ENCODE measurements at regions not wholly inside any gene's neighbourhood (a gene's known extent, or its start where the extent isn't known, plus 50 kb on each side); places are given as distances from the start of the nearest gene placed in this dataset.

DNA sequence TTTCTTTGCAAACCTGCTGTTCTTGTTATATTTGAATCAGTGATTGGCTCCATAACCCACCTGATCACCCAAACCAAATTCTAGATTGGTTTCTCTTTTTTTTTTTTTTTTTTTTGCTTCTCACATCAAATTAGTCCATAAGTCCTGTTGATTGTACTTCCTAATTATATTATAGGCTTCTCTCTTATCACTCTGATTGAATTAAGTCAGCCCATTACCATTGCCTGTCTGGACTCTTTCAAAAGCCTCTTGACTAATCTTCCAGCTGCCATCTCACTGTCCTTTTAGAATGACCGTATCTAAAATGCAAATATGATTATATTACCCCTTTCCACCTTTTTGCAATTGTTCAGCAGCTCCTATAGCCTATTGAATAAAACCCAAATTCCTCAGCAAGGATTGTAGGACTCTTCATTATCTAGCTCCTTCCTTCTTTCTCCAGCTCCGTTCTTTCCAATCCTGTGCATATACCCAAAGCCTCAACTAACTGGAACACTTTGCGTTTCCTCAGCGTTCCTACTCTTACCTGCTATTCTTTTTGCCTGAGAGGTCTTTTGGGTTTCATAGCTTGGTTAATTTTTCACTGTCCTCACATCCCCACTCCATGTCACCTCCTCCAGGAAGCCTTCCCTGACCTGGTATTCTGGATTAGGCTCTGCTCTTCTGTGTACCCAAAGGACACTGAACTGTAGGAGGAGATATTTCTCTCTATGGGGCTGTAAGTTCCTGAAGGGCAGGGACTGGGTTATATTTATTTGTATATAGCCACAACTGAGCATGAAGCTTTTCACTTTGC lies 423.3 kb downstream of the TMEM135 start:
- no peak overlapping the region for H3K4me3 ChIP-seq (ENCODE audit: low read length)
- no peak overlapping the region for H3K4me3 Mint-ChIP-seq
- TF ChIP-seq, protein P1, sequence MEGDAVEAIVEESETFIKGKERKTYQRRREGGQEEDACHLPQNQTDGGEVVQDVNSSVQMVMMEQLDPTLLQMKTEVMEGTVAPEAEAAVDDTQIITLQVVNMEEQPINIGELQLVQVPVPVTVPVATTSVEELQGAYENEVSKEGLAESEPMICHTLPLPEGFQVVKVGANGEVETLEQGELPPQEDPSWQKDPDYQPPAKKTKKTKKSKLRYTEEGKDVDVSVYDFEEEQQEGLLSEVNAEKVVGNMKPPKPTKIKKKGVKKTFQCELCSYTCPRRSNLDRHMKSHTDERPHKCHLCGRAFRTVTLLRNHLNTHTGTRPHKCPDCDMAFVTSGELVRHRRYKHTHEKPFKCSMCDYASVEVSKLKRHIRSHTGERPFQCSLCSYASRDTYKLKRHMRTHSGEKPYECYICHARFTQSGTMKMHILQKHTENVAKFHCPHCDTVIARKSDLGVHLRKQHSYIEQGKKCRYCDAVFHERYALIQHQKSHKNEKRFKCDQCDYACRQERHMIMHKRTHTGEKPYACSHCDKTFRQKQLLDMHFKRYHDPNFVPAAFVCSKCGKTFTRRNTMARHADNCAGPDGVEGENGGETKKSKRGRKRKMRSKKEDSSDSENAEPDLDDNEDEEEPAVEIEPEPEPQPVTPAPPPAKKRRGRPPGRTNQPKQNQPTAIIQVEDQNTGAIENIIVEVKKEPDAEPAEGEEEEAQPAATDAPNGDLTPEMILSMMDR (IDR thresholded peaks at IDR 0.05): no peak
- DNase-seq: no peak
- H3K27me3 ChIP-seq (ENCODE audit: control insufficient read depth, insufficient read depth, low read length): no peaks in the 10 kb centered on the region
- no peaks in the 10 kb centered on the region for H3K36me3 Mint-ChIP-seq
- no peak for ATAC-seq
- no peaks in the 10 kb centered on the region for H3K9me3 ChIP-seq (ENCODE audit: control insufficient read depth, insufficient read depth, low read length)
- intact Hi-C loops (cut with micrococcal nuclease): no loop called here
- H3K36me3 ChIP-seq (ENCODE audit: control insufficient read depth, insufficient read depth, low read length): no peaks in the 10 kb centered on the region
- 93% methylated on average over 4 of the region's 4 CpGs for WGBS (ENCODE audit: insufficient coverage)
- H3K27me3 Mint-ChIP-seq (ENCODE audit: low read depth in 2 of 2): peaks cover 0 to 7% of the 10 kb centered on the region in 2 donors
- H3K27ac Mint-ChIP-seq: no peak overlapping the region
- H3K27ac ChIP-seq (ENCODE audit: low read length): no peak overlapping the region
- no peaks in the 10 kb centered on the region for H3K4me1 Mint-ChIP-seq
- no peaks in the 10 kb centered on the region for H3K4me1 ChIP-seq (ENCODE audit: control insufficient read depth, insufficient read depth, low read length)
- no peaks in the 10 kb centered on the region for H3K9me3 Mint-ChIP-seq

DNA sequence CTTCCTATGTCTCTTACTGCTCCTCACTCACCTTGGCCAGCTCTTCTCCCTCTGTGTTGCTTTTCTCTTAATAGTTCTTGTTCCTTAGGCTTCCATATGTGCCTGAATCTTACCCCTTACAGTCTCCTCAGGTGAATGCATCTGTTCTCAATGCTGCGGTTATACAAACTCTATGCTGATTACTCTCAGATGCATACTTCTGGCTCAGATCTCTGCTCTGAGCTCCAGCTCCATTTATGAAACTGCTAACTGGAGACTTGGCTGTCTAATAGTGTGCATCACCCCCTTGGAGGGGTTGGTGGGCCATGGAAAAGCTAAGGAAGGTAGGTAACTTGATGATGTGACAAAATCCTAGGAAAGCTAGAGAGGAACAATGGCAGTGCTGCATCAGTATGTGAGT lies 422.5 kb downstream of the TMEM135 start:
- no peaks in the 10 kb centered on the region for H3K36me3 Mint-ChIP-seq
- ATAC-seq (no peak), DNase-seq (no peak)
- no peak overlapping the region for H3K4me3 ChIP-seq (ENCODE audit: low read length)
- no peaks in the 10 kb centered on the region for H3K27me3 ChIP-seq (ENCODE audit: control insufficient read depth, insufficient read depth, low read length)
- no peaks in the 10 kb centered on the region for H3K4me1 Mint-ChIP-seq
- H3K9me3 ChIP-seq (ENCODE audit: control insufficient read depth, insufficient read depth, low read length): no peaks in the 10 kb centered on the region
- no peak overlapping the region for H3K4me3 Mint-ChIP-seq
- 90% methylated on average over 1 of the region's 1 CpG for WGBS (ENCODE audit: insufficient coverage)
- no peaks in the 10 kb centered on the region for H3K4me1 ChIP-seq (ENCODE audit: control insufficient read depth, insufficient read depth, low read length)
- H3K36me3 ChIP-seq (ENCODE audit: control insufficient read depth, insufficient read depth, low read length): no peaks in the 10 kb centered on the region
- H3K27me3 Mint-ChIP-seq (ENCODE audit: low read depth in 2 of 2): peaks cover 0 to 2% of the 10 kb centered on the region in 2 donors
- intact Hi-C loops (cut with micrococcal nuclease): no loop called here
- H3K27ac ChIP-seq (ENCODE audit: low read length): no peak overlapping the region
- H3K27ac Mint-ChIP-seq: no peak overlapping the region
- H3K9me3 Mint-ChIP-seq: no peaks in the 10 kb centered on the region
- TF ChIP-seq, protein P1 (IDR thresholded peaks at IDR 0.05): no peak

DNA sequence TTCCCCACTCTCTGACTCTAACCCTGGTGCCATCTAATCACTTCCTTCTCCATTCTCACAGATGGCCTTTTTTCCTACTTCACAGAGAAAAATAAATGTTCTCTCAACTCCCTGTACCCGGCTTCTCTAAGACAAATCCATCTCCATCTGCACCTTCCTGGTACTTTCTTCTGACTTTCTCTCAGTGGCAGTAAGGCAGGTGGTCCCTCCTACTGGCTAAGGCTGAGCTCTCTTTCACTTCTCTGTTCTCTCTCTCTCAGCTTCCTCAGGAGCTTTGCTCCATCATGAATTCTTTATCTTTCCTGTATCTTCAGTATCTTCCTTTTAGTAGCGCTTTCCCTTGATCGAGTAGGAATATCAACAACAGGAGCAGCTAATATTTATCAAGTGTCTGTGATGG lies 421.6 kb downstream of the TMEM135 start:
- TF ChIP-seq, protein P1 (IDR thresholded peaks at IDR 0.05): no peak
- no peak for ATAC-seq

DNA sequence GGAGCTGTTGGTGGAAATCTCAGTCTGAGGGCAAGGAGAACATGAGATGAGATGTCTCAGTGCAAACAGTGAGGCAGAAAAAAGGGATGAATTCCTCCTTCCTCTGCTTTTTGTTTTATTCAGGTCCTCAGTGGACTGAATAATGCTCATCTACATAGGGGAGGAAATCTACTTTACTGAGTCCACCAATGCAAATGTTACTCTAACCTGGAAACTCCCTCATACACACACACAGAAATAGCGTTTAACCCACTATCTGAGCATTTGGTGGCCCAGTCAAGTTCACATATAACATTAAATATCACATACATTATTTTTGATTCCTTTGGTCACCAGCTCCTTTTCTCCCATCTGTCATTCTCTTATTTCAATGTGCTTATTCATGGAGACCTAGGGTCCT lies 418.8 kb downstream of the TMEM135 start:
- H3K4me1 ChIP-seq (ENCODE audit: control insufficient read depth, insufficient read depth, low read length): no peaks in the 10 kb centered on the region
- no peaks in the 10 kb centered on the region for H3K36me3 ChIP-seq (ENCODE audit: control insufficient read depth, insufficient read depth, low read length)
- H3K36me3 Mint-ChIP-seq: no peaks in the 10 kb centered on the region
- no peaks in the 10 kb centered on the region for H3K9me3 Mint-ChIP-seq
- DNase-seq (no peak), ATAC-seq (no peak)
- no peak overlapping the region for H3K27ac Mint-ChIP-seq
- no peak overlapping the region for H3K4me3 Mint-ChIP-seq
- intact Hi-C loops (cut with micrococcal nuclease): no loop called here
- no peaks in the 10 kb centered on the region for H3K27me3 Mint-ChIP-seq (ENCODE audit: low read depth in 2 of 2)
- TF ChIP-seq, protein P1 (IDR thresholded peaks at IDR 0.05): no peak
- H3K27ac ChIP-seq (ENCODE audit: low read length): no peak overlapping the region
- WGBS (ENCODE audit: insufficient coverage): 93% methylated on average over 1 of the region's 1 CpG
- no peaks in the 10 kb centered on the region for H3K9me3 ChIP-seq (ENCODE audit: control insufficient read depth, insufficient read depth, low read length)
- H3K4me3 ChIP-seq (ENCODE audit: low read length): no peak overlapping the region
- no peaks in the 10 kb centered on the region for H3K4me1 Mint-ChIP-seq
- no peaks in the 10 kb centered on the region for H3K27me3 ChIP-seq (ENCODE audit: control insufficient read depth, insufficient read depth, low read length)

More for the DNA sequence above, 421.6 kb downstream of the TMEM135 start:
- H3K4me3 ChIP-seq (ENCODE audit: low read length): no peak overlapping the region
- H3K4me1 Mint-ChIP-seq: no peaks in the 10 kb centered on the region
- H3K9me3 Mint-ChIP-seq: no peaks in the 10 kb centered on the region
- H3K27ac ChIP-seq (ENCODE audit: low read length): no peak overlapping the region
- no peaks in the 10 kb centered on the region for H3K27me3 Mint-ChIP-seq (ENCODE audit: low read depth in 2 of 2)
- 81% methylated on average over 3 of the region's 3 CpGs for WGBS (ENCODE audit: insufficient coverage)
- H3K36me3 ChIP-seq (ENCODE audit: control insufficient read depth, insufficient read depth, low read length): no peaks in the 10 kb centered on the region
- no peaks in the 10 kb centered on the region for H3K4me1 ChIP-seq (ENCODE audit: control insufficient read depth, insufficient read depth, low read length)
- DNase-seq: no peak
- H3K4me3 Mint-ChIP-seq: no peak overlapping the region
- H3K27ac Mint-ChIP-seq: no peak overlapping the region
- no peaks in the 10 kb centered on the region for H3K27me3 ChIP-seq (ENCODE audit: control insufficient read depth, insufficient read depth, low read length)
- intact Hi-C loops (cut with micrococcal nuclease): no loop called here
- H3K36me3 Mint-ChIP-seq: no peaks in the 10 kb centered on the region
- no peaks in the 10 kb centered on the region for H3K9me3 ChIP-seq (ENCODE audit: control insufficient read depth, insufficient read depth, low read length)

All from natural killer cell (primary cell).